Astrocyte (in vitro differentiated cells and primary cell): ENCODE measurements at regions not wholly inside any gene's neighbourhood (a gene's known extent, or its start where the extent isn't known, plus 50 kb on each side); places are given as distances from the start of the nearest gene placed in this dataset.

ENCODE experiments used
- EZH2 ChIP-seq: IDR thresholded peaks from 2 replicates; pipeline ENCODE4 v1.6.1; 2012; ENCODE audit warnings: mild to moderate bottlenecking, low read length, inconsistent platforms; ENCODE audit not compliant: insufficient read depth
- TF ChIP-seq, protein P1 (sequence below): IDR thresholded peaks from 2 replicates; pipeline ENCODE4 v1.5.1; 2011; ENCODE audit warnings: low read depth, mild to moderate bottlenecking, inconsistent platforms, low read length, moderate library complexity; ENCODE audit not compliant: insufficient read depth

DNA sequence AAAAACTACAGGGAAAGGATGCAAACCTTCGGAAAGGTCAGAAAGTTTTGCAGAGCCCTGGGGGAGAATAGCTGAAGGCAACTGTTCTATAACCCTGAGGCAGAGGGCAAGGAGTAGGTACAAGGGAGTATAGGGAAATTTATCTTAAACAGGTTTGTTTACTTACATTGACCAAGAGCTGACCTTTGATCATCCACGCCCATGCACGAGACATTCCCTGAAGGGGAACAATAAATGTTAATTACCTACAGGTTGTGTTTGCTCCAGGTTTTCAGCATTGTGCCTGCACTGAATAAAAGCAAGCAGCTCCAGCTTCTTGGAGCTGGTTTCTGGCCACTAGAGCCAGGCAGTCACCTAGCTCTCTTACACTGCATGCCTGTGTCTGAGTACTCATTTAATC lies 524.5 kb upstream of the TGFBR2 start:
- TF ChIP-seq EZH2 = no peak
- TF ChIP-seq, protein P1, sequence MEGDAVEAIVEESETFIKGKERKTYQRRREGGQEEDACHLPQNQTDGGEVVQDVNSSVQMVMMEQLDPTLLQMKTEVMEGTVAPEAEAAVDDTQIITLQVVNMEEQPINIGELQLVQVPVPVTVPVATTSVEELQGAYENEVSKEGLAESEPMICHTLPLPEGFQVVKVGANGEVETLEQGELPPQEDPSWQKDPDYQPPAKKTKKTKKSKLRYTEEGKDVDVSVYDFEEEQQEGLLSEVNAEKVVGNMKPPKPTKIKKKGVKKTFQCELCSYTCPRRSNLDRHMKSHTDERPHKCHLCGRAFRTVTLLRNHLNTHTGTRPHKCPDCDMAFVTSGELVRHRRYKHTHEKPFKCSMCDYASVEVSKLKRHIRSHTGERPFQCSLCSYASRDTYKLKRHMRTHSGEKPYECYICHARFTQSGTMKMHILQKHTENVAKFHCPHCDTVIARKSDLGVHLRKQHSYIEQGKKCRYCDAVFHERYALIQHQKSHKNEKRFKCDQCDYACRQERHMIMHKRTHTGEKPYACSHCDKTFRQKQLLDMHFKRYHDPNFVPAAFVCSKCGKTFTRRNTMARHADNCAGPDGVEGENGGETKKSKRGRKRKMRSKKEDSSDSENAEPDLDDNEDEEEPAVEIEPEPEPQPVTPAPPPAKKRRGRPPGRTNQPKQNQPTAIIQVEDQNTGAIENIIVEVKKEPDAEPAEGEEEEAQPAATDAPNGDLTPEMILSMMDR = no peak
